NOMO-1 treated with dmso at 0.1 percent for 144 hours (cell line): ENCODE measurements at regions not wholly inside any gene's neighbourhood (a gene's known extent, or its start where the extent isn't known, plus 50 kb on each side); places are given as distances from the start of the nearest gene placed in this dataset.

ENCODE experiments used
- DNase-seq: peaks from one replicate; lab custom pipeline; 2025; ENCODE audit not compliant: unreplicated experiment; lab: John Stamatoyannopoulos, UW

DNA sequence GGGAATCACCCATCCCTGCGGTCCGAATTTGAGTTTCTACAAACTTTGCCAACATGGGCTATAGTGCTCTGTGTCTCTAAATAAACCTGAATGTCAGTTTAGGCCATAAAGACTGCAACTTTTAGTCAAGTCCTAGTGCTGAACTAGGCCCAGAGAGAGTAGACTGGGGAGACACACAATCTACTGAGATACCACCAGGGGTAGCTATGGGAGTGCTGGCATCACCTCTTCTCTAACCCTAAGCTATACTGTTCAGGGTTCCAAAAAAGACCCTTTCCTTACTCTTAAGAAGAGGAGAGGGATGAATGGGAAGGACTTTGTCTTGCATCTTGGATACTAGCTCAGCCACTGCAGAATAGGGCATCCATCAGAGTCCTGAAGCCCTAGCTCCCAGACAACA is 866.7 kb upstream of the PRMT6 start:
- no peak for DNase-seq

DNA sequence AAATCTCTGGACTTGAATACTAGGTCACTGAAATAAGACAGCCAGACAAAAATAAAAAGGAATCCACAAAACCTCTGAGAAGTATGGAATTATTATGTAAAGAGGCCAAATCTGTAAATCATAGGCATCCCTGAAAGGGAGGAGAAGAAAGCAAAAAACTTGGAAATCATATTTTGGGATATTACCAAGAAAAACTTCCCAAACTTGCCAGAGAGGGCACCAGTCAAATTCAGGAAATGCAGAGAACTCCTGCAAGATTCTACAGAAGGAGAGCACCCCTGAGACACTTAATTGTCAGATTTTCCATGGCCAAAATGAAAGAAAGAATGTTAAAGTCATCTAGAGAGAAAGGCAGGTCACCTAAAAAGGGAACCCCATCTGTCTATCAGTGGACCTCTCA is 862.3 kb upstream of the PRMT6 start:
- no peak for DNase-seq

DNA sequence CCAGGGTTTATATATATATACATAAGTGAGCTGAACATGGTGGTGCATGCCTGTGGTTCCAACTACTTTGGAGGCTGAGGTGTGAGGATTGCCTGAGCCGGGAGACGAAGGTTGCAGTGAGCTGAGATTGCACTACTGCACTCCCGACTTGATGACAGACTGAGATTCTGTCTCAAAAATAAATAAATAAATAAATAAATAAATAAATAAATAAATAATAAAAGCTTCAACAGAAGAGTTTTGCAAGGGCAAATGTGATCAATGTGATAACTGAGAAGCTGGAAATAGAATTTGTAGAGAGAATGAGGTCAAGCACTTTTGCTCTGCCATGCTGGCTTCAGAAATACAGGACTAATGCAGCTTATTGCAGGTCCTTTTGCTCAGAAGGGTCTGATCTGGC is 855.8 kb upstream of the PRMT6 start:
- no peak for DNase-seq

DNA sequence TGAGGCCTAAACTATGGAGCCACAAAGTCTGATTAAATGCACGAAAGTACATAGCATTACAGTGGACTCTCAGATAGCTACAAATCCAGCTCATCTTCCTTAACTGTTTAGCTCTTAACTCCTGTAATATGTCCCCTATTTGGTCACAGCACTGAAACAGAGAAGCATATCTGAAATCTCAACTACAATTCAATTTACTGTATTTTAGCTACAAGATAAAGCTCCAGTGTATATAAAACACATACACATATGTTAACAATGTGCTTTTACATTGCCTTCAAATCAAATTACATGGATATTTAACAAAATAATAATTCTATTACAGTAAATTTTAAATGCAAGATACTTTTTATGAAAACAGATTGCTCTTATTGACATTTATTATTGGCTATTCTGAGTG is 849.3 kb upstream of the PRMT6 start:
- no peak for DNase-seq

DNA sequence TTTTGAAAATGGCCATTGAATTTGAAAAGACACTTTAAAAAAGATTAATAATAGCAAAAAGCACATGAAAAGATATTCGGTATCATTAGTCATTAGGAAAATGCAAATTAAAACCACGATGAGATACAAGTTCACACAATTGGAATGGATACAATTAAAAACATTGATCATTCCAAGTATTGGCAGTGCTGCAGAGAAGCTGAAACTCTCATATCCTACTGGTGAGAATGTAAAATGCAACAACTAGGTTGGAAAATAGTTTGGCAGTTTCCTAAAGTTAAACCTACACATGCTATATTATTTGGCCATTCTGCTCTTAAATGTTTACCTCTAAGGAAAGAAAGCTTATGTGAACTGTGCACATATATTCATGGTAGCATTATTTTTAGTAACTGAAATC is 838.7 kb upstream of the PRMT6 start:
- no peak for DNase-seq

DNA sequence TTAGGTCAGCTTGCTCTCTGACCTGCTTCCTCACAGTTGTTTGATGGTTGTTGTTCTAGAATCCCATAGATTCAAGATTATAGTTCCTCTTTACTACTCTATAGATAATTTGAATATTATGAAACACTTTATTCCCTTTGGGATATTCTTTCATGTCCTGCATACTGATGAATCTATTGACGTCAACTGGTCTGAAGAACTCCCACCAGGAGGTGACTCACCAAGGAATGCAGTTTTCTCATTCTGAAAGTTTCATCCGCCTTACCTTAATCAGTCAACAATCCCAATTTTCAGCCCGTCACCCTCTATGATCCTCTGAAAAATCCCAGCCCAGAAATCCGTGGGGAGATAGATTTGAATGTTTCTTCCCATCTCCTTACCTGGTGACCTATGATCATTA is 834.1 kb upstream of the PRMT6 start:
- DNase-seq = no peak

DNA sequence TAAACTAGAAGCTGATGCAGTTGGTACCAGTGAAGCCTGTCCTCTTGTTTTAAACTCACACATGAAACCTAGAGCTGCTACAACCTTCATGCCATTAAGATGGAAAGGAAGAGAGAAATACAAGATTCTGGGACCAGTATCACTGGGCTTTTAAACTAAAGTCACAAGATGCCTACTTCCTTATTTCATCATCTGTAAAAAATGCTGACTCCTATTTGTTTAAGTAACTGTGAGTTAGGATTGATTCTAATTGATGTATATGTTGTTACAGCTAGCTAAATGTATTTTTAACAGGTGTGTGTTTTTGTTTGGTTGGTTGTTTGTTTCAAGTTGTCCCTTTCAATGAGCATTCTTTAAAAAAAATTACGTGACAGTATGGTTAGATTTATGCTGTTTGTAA is 833.3 kb upstream of the PRMT6 start:
- DNase-seq = no peak

DNA sequence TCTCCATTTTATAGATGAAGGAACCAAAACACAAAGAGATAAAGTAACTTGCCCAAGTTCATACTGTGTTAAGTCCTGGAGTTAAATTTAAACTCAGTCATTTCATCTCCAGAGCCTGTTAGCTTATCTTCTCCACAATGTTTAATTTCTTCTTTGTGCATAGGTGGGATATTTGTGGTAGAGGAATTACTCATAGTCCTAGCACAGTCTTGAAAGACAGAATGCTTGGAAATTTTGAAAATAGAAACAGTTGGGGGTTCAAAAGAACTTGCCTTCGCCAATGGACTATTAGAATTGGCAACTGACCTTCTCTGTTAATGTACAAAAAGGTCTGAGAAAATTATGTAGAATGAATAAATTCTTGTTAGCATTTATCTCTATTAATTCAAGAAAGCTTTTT is 832.0 kb upstream of the PRMT6 start:
- DNase-seq = no peak

DNA sequence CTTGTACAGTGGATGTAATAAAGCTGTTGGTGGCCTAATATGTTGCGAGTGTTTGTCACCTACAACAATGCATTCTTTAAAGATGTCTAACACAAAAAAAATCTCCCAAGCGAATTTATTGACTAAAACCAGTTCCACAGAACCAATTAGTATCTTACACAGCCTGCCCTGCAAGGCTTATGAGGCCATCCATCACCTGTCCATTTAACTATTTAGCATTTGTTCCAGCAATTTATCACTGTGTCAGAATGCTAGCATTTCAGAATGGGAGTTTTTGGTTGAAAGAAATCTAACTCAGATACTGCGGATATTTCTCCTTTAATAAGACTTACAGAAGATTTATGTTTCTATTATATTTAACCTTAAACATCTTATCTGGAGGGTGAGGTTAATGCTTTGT is 831.1 kb upstream of the PRMT6 start:
- no peak for DNase-seq

DNA sequence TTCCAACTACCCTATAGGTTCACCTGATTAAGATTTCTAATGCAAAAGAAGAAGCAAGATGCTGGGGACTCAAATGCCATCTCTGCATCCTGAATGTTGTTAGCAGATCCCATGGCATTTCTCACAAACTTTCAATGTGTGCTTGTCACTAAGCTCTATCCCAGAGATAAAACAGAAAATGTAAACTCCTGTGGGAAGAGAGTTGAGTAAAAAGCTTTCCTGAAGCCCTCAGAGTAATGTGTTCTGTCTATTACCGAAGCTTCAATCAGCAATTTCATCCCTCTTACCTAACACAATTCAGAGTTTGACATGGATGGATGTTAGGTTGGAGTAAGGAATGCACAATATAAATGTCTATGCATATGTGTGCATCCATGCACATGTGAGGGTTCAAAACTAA is 829.9 kb upstream of the PRMT6 start:
- no peak for DNase-seq

DNA sequence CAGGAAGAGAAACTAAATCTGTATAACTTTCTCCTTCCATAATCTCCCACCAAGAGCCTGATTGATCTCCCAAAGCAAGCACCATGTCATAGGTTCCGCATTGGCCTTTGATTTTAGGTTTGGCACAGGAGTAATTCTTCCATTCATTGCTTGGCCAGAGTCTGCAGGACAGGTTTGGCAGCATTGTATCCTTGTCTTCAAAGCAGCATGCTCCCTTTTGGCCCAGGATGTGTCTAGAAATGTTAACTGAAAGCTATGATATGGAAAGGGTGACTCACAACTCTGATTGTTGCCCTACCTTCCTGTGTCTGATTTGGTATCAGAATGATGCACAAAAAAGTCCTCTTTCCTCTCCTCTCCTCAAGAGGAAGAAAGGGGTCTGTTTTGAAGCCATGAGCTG is 824.3 kb upstream of the PRMT6 start:
- no peak for DNase-seq

DNA sequence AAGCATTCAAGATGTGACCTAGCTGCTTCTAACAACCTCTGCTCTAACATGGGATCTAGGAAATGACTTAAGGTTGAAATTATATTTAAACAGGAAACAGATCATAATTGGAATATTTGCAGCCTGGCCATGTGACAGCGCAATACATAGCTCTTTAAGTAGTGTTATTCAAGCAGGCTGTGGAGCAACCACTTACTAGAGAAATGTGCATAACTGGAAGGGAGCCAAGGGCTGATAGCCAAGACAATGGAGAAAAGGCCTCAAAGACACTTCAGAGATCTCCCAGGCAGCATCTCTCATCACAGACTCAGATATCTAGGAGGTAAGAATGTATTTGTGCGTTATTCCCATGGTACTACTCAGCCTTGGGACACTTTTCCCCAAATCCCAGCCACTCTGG is 823.0 kb upstream of the PRMT6 start:
- DNase-seq = no peak

DNA sequence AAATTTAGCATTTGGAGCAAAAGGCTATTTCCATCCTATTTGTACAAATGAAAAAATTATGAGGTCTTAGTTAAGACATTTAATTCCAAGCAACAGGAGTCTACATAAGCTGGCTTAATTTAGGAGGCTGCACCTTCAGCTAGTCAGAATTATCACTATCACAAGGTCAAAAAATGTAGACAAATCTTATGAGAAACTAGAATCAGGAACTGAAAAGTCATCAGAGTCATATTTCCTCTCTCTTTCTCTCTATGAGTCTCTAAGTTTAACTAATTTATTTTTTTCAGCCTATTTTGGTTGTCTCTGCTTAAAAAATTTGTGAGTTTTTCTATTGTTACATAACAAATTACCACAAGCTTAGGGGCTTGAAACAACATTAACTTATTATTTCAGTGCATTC is 807.1 kb upstream of the PRMT6 start:
- DNase-seq = no peak

DNA sequence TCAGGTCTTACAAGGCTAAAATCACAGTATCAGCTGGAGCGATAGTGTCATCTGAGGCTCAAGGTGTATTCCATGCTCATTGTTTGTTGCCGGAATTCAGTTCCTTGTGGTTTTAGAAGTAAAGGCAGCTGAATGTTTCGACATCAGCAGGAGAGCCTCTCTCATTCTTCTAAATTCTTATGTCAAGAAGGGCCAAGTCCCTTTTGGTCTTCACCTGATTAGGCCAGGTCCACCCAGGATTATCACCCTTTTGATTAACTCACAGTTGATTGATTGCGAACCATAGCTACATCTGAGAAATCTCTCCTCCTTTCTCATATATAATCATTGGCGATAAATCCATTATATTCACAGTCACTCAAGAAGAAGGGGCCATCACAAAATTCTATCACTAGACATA is 806.7 kb upstream of the PRMT6 start:
- DNase-seq = no peak

DNA sequence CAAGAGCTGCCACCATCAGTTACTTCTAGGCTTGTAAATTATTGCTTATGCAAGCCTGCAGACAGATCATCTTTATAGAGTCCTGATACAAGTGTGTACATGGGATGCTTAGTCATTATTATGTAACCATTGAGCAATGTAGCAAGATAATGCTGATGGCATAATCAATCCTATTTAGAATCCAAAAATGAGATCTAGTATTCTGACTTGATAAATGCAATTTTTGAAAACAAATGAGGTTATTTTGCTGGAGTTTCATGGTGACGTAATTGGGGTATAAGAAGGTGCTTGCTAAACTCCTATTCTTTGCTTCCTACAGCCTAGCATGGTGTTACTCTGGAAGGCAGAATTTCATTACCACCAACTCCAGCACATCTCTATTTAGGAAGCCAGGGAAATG is 801.7 kb upstream of the PRMT6 start:
- DNase-seq = no peak

DNA sequence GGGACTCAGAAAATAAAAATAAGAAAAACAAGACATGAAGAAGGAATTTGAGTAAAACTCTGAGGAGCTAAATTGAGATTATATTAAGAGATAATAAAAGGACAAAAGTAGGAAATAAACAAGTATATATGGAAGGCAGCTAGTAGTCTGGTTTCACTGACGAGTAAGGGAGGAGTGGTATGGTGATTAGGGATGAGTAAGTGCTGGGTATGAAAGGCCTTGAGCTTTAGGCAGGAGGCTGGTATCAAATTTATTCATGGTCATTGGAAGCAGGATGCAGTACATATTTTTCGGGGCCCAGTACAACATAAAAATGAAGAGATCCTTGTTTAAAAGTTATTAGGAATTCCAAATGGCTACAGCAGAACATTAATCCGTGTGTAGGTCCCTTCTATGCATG is 789.7 kb upstream of the PRMT6 start:
- no peak for DNase-seq

DNA sequence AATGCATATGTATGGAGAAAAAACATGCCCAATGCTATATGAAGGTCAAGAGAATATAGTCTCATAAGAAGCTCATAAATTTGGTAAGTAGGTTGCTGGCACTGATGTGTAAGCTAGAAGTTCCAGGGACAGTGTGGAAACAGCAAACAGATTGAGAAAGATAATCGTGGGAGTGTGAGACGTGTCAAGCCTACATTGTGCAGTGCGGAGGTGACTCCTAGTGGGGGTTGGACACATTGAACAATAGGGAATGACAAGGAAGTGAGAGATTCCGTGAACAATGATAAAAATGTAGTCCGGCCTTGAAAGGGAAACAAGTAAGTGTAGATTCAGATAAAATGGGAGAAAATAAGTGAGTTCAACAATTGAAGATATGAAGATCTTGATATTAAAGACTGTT is 788.4 kb upstream of the PRMT6 start:
- DNase-seq = no peak

DNA sequence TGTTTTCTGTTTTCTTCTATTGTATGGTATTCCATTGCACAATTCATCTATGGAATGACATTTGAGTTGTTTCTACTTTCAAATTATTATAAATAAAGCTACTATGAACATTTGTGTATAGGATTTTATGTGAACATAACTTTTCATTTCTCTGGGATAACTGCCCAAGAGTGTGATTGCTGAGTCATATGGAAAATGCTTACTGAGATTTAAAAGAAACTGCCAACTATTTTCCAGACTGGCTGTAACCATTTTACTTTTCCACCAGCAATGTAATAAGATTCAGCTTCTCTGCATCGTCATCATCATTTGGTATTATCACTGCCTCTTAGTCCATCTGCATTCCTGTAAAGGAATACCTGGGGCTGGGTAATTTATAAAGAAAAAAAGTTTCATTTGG is 779.6 kb upstream of the PRMT6 start:
- DNase-seq = no peak

DNA sequence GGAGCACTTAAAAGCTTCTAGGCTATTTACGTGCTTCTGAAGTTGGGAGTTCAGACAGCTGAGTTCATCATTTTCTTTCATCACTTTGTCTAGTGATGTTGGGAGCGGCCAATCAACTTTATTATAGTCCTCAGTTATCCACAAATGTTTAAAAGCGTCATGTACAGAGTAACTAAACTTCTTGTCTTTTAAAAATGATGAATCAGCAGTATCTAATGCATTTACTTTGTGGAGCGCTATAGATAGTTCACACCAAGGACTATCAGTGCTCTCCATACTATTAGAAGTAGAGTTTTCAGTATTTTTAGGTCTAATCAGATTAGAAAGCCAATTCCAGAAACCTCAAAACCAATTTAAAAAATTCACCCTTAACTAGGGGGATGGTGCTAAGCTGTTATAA is 778.7 kb upstream of the PRMT6 start:
- no peak for DNase-seq

DNA sequence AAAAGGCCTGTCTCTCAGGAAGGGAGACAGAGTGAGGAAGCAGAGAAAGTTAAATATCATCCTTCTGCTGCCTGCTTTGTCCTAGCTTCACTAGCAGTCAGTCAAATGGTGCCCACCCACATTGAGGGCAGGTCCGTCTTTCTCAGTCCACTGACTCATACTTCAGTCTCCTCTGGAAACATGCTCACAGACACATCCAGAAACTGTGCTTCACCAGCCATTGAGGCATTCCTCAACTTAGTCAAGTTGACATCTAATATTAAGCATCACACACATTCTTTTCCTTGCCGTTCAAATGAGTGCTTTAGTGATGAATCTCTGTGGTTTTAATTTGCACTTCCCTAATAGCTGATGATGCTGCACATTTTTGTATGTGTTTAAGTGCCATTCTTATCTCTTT is 777.8 kb upstream of the PRMT6 start:
- no peak for DNase-seq

DNA sequence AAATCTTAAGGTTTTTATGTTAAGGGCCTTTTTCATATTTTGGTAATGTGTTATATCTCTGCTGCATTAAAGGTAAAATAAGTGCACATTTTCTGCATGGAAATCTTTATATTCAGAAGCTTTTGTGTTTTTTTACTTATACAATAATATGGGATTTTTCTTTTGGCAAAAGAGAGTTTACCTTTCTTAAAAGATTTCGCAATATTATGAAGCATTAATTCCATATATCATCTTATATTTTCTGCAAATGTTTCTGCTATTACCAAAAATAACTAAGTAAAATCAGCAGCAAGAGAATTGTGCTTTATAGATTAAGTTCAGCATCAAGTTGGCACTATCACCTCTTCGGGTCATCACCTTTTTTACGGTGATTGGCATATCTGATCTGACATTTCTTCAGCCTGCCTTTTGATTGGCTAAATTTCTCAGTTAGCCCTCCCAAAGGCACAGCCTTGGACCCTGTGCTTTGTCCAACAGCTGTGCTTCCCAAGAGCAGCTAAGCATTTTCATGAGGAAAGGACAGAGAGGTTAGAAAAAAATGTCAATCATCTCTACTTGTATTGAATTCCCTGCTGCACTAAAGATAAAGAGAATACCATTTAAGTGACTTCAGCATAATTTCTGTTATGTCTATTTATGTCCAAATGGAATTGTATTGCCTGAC is 767.1 kb upstream of the PRMT6 start:
- no peak for DNase-seq

DNA sequence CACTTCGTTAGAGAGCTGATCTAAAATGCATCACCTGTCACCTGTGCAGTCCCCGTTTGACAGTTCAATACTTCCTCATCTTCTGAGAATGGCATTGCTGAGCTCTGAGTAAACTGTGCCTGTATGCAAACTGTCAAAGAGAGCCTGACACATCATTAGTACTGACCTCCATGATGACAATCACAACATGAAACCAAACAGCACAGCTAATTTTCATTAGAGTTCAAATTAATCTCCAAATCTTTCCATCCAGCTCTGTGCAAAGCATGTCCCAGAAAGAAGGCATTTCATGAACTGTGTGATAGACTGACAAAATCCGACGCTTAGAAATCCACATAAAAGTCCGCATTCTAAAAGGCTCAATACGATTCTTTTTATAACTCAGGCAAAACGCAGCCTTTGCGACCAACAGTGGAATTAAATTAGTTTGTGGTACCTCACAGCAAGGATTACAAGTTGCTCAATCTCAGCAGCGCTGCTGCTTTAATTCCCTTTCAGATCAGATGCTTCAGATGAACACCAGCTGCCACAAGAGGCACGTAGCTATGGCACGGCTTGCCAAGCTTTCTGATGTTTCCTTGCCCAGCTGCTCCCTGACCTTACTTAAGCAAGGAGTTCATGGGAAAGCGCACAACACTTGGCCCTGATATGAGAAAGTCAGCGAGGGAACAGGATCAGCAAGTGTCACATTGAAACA is 765.5 kb upstream of the PRMT6 start:
- no peak for DNase-seq

DNA sequence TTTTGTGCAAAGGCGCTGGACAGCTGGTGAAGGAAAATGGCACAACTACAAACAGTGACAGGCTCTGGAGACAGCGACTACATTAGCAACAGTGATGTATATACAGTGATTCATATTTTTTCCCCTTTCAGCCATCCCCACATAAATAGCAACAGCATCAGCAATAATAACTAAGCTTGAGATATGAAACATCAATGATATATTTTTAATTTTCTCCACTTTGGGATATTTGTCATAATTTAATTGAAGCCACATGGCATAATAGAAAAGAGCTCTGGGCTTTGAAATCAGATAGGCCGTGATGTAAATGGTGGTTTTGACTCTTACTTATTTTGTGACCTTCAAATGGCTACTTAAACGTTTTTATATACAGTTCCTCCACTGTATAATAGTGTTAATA is 764.3 kb upstream of the PRMT6 start:
- no peak for DNase-seq
